Epidermal melanocyte (primary cell): ENCODE measurements at regions not wholly inside any gene's neighbourhood (a gene's known extent, or its start where the extent isn't known, plus 50 kb on each side); places are given as distances from the start of the nearest gene placed in this dataset.
"Not testable (repeated sequence)": the region's sequence is repeated elsewhere in the genome, so short reads cannot be mapped to it uniquely, and the experiment has no call there.

Source experiments
- DNase-seq: peaks from one replicate; pipeline ENCODE4 v3.0.0; 2011; ENCODE audit warnings: low spot score; ENCODE audit not compliant: insufficient read length

- DNase-seq: no peak
These were observed 1267.2 kb downstream of the SLITRK1 start for GRCh38 chr13:82615043-82615442.

- no peak for DNase-seq
These were observed 1268.2 kb downstream of the SLITRK1 start for GRCh38 chr13:82614086-82614485.

- no peak for DNase-seq
These were observed 1276.3 kb downstream of the SLITRK1 start for GRCh38 chr13:82606008-82606407.

- DNase-seq: no peak
These were observed 1284.5 kb downstream of the SLITRK1 start for GRCh38 chr13:82597747-82598146.

GRCh38 chr13:82593239-82593638, 1289.0 kb downstream of the SLITRK1 start:
- DNase-seq: no peak

GRCh38 chr13:82571653-82572052, 1310.6 kb downstream of the SLITRK1 start:
- no peak for DNase-seq

DNA sequence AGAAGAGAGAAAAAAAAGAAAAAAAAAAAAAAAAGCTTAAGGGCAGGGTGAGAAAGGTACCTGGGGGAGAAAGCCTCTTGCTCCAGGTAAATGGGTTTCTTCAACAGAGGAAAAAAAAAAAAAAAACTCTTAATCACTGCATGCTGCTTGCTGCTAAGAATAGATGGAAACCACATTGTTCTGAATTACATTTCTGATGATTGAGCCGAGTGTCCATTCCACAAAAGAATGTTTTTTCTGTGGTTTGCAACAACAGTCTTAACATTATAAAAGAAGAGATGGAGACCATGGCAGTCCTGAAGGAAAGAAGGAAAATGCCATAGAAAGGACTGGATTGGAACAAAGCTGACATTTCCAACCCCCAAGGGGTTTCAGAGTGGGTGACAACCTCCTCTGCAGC, 1312.7 kb downstream of the SLITRK1 start:
- DNase-seq: no peak

DNA sequence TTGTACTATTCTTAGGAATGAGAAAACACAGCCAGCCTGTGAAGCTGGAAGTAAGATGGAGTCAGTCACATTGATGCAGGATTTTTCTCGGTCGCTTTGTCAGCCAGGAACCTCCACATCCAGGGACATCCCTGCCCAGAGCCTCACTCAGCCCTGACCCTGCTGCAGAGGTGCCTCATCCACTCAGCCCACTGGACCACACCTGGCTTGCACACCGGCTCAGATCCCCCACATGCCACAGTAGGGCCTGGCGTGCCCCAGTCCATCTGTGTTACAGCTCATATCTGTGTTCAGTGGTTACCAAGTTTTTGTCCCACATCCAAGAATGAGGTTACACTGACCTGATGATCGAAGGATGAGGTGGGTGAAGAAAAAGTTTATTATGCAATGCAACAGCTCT, 1315.4 kb downstream of the SLITRK1 start:
- DNase-seq: no peak

- no peak for DNase-seq
These were observed 1317.1 kb downstream of the SLITRK1 start for GRCh38 chr13:82565201-82565600.

DNA sequence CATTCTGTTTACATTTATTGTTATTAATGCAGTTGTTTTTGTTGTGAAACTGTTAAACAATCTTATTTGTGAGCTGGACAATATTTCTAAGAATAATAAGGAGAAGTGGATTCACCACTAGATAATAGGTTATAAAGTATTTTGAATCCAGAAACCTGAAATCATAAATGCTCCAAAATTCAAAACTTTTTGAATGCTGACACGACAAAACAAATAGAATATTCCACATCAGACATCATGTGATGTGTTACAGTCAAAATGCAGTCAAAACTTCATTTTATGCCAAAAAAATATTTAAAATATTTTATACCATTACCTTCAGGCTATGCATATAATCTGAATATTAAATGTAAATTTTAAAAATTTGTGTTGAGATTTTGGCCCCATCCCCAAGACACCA, 1321.4 kb downstream of the SLITRK1 start:
- no peak for DNase-seq

- DNase-seq: no peak
These were observed 1359.4 kb downstream of the SLITRK1 start for GRCh38 chr13:82522872-82523271.

GRCh38 chr13:82506805-82507414, 1375.4 kb downstream of the SLITRK1 start:
- no peak for DNase-seq

DNA sequence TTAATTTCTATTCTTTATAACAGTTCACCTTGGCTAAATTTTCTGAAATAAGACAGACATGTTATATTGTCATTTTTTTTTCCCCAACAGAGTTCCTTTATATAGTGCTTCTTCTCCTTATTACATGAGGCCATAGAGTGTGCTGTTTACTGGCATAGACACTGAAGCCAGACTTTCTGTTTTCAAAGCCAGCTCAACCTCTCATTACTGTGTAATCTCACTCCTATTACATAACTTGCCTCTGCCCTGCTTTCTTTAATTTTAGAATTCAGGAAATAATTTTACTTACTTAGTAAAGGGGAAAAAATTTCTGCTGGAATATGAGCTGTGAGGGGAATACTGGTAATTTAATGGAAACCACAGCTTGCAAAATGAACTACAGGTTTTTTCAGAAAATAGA, 1380.4 kb downstream of the SLITRK1 start:
- no peak for DNase-seq

- no peak for DNase-seq
These were observed 1401.9 kb downstream of the SLITRK1 start for GRCh38 chr13:82480415-82480814.

GRCh38 chr13:82477436-82477835, 1404.8 kb downstream of the SLITRK1 start:
- no peak for DNase-seq

DNA sequence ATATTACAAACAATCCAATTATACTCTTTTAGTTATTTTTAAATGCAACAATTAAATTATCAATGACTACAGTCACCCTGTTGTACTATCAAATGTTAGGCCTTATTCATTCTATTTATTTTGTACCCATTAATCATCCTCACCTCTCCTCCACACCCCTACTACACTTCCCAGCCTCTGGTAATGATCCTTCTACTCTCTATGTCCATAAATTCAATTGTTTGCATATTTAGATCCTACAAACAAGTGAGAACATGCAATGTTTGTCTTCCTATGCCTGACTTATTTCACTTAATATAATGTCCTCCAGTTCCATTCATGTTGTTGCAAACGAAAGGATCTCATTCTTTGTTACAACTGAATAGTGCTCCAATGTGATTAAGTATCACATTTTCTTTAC, 1414.6 kb downstream of the SLITRK1 start:
- DNase-seq: no peak

DNA sequence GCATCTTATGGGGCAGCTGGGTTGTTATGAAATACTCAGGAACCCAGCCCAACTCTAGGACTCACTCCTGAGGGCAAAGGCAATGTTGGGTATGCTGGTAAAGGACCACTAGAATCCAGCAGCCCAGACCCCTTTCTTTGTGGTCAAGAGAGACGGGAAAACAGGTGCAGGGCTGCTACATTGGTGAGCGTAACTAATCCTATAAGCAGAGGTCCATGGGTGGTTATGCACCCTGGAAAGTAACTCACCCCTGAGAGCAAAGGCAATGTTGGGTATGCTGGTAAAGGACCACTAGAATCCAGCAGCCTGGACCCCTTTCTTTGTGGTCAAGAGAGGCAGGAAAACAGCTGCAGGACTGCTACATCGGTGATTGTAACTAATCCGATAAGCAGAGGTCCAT, 1422.7 kb downstream of the SLITRK1 start:
- not testable (repeated sequence) for DNase-seq

DNA sequence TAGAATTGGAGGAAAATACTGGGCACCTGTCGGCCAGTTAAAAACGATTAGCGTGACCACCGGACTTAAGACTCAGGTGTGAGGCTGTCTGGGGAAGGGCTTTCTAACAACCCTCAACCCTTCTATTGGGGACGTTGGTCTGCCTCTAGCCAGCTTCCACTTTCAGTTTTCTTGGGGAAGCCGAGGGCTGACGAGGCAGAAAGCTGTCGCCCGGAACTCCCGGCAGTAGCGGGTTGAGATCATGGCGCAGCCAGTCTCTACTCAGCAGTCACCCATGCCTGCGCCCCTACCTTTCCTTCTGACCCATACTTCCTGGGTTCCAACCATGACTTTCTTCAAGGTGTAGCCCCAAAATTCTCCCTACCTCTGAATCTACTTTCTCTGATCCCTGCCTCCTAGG, 1424.1 kb downstream of the SLITRK1 start:
- no peak for DNase-seq

- not testable (repeated sequence) for DNase-seq
These were observed 1424.7 kb downstream of the SLITRK1 start for GRCh38 chr13:82457548-82457947.

- DNase-seq: no peak
These were observed 1434.7 kb downstream of the SLITRK1 start for GRCh38 chr13:82447416-82448077.

DNA sequence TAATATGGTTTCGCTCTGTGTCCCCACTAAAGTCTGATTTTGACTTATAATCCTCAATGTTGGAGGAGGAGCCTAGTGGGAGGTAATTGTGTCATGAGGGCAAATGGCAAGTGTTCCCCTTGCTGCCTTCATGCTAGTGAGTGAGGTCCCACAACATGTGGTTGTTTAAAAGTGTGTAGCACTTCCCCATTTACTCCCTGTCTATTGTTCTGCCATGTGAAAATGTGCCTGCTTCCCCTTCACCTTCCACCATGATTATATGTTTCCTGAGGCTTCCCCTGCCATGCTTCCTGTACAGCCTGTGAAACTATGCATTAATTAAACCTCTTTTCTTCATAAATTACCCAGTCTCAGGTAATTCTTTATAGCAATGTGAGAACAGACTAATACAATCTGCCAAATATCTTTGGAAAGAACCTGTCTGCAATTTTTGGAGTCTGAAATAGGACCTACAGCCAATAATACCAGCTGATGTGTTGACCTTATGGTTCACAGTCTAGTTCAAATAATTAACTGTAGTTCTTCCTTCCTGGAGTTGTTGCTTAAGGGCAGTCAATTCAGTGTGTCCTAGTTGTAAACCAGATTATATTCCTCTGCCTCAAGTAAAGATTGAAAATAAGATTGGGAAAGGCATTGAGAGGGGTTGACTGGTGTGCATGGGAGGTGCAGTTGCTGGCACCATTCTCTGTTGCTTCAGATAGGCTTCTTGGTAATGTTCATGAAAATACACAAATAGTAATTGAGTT, 1442.9 kb downstream of the SLITRK1 start:
- DNase-seq: no peak

DNA sequence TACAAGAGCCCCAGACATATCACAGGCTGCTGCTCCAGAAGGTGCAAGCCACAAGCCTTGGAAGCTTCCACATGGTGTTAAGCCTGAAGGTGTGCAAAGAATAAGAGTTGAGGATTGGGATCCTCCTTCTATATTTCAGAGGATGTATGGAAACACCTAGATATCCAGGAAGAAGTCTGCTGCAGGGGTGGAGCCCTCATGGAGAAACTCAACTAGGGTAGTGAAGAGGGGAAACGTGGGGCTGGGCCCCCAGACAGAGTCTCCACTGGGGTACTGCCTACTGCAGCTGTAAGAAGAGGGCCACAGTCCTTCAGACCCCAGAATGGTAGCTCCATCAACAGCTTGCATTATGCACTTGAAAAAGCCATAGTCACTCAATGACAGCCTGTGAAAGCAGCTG, 1444.0 kb downstream of the SLITRK1 start:
- DNase-seq: no peak
